ENCODE measurements at regions not wholly inside any gene's neighbourhood (a gene's known extent, or its start where the extent isn't known, plus 50 kb on each side); places are given as distances from the start of the nearest gene placed in this dataset.

- no peak for DNase-seq
- Mint-ChIP-seq H3K27ac (peak overlapping the region; percentile 82), H3K36me3 (ENCODE audit: low read depth) (peaks cover 27% of the 10 kb centered on the region), H3K27me3 (no peaks in the 10 kb centered on the region), H3K9me3 (no peaks in the 10 kb centered on the region), H3K4me3 (no peak overlapping the region), H3K4me1 (peaks cover 68% of the 10 kb centered on the region)
- ATAC-seq, result no peak
Measured at GRCh38 chr14:65335411-65335947, 77.1 kb upstream of the FUT8 start.

- Mint-ChIP-seq H3K27me3 (no peaks in the 10 kb centered on the region), H3K9me3 (no peaks in the 10 kb centered on the region), H3K27ac (peak overlapping the region; percentile 96), H3K4me1 (peaks cover 70% of the 10 kb centered on the region), H3K36me3 (ENCODE audit: low read depth) (peaks cover 29% of the 10 kb centered on the region), H3K4me3 (peak overlapping the region; percentile 85)
- peak; percentile 95 for ATAC-seq
- DNase-seq, result peak; percentile 59
Measured at GRCh38 chr14:65336191-65336591, 76.3 kb upstream of the FUT8 start.

GRCh38 chr14:65339866-65340265 lies 72.7 kb upstream of the FUT8 start:
- Mint-ChIP-seq H3K4me1 (peaks cover 47% of the 10 kb centered on the region), H3K4me3 (peak overlapping the region; percentile 85), H3K27ac (peak overlapping the region; percentile 6), H3K36me3 (ENCODE audit: low read depth) (peaks cover 33% of the 10 kb centered on the region), H3K9me3 (no peaks in the 10 kb centered on the region), H3K27me3 (no peaks in the 10 kb centered on the region)
- no peak for ATAC-seq
- DNase-seq, result no peak

GRCh38 chr14:65344011-65344410 lies 68.5 kb upstream of the FUT8 start:
- DNase-seq (no peak), ATAC-seq (no peak)
- Mint-ChIP-seq H3K9me3 (no peaks in the 10 kb centered on the region), H3K4me1 (peaks cover 35% of the 10 kb centered on the region), H3K36me3 (ENCODE audit: low read depth) (peaks cover 30% of the 10 kb centered on the region), H3K4me3 (no peak overlapping the region), H3K27ac (no peak overlapping the region), H3K27me3 (no peaks in the 10 kb centered on the region)

- H3K27me3 Mint-ChIP-seq, result no peaks in the 10 kb centered on the region
- peaks cover 27% of the 10 kb centered on the region for H3K4me1 Mint-ChIP-seq
- ATAC-seq (no peak), DNase-seq (no peak)
- H3K4me3 Mint-ChIP-seq, result no peak overlapping the region
- peaks cover 28% of the 10 kb centered on the region for H3K36me3 Mint-ChIP-seq (ENCODE audit: low read depth)
- H3K27ac Mint-ChIP-seq, result no peak overlapping the region
- no peaks in the 10 kb centered on the region for H3K9me3 Mint-ChIP-seq
Measured at GRCh38 chr14:65345266-65345665, 67.3 kb upstream of the FUT8 start.

- H3K36me3 Mint-ChIP-seq (ENCODE audit: low read depth), result peaks cover 24% of the 10 kb centered on the region
- peaks cover 22% of the 10 kb centered on the region for H3K4me1 Mint-ChIP-seq
- ATAC-seq (no peak), DNase-seq (no peak)
- no peaks in the 10 kb centered on the region for H3K27me3 Mint-ChIP-seq
- no peak overlapping the region for H3K27ac Mint-ChIP-seq
- H3K4me3 Mint-ChIP-seq, result no peak overlapping the region
- H3K9me3 Mint-ChIP-seq, result no peaks in the 10 kb centered on the region
Measured at GRCh38 chr14:65346474-65346873, 66.1 kb upstream of the FUT8 start.

GRCh38 chr14:65346895-65347294 lies 65.6 kb upstream of the FUT8 start:
- no peak for ATAC-seq

GRCh38 chr14:65348137-65348536 lies 64.4 kb upstream of the FUT8 start:
- ATAC-seq (peak; percentile 85), DNase-seq (no peak)
- peak overlapping the region; percentile 0 for H3K27ac Mint-ChIP-seq
- no peak overlapping the region for H3K4me3 Mint-ChIP-seq
- peaks cover 24% of the 10 kb centered on the region for H3K36me3 Mint-ChIP-seq (ENCODE audit: low read depth)
- H3K9me3 Mint-ChIP-seq, result no peaks in the 10 kb centered on the region
- peaks cover 30% of the 10 kb centered on the region for H3K4me1 Mint-ChIP-seq
- no peaks in the 10 kb centered on the region for H3K27me3 Mint-ChIP-seq

More at GRCh38 chr14:65346895-65347294, 65.6 kb upstream of the FUT8 start:
- Mint-ChIP-seq H3K36me3 (ENCODE audit: low read depth) (peaks cover 23% of the 10 kb centered on the region), H3K4me3 (no peak overlapping the region), H3K4me1 (peaks cover 24% of the 10 kb centered on the region), H3K27me3 (no peaks in the 10 kb centered on the region), H3K27ac (no peak overlapping the region), H3K9me3 (no peaks in the 10 kb centered on the region)
- DNase-seq, result no peak

- DNase-seq, result no peak
- H3K36me3 Mint-ChIP-seq (ENCODE audit: low read depth), result peaks cover 25% of the 10 kb centered on the region
- H3K4me1 Mint-ChIP-seq, result peaks cover 37% of the 10 kb centered on the region
- H3K27me3 Mint-ChIP-seq, result no peaks in the 10 kb centered on the region
- H3K4me3 Mint-ChIP-seq, result no peak overlapping the region
- H3K9me3 Mint-ChIP-seq, result no peaks in the 10 kb centered on the region
- H3K27ac Mint-ChIP-seq, result peak overlapping the region; percentile 3
- no peak for ATAC-seq
Measured at GRCh38 chr14:65349100-65349499, 63.4 kb upstream of the FUT8 start.

- H3K9me3 Mint-ChIP-seq, result no peaks in the 10 kb centered on the region
- H3K27me3 Mint-ChIP-seq, result no peaks in the 10 kb centered on the region
- no peak overlapping the region for H3K27ac Mint-ChIP-seq
- peaks cover 56% of the 10 kb centered on the region for H3K4me1 Mint-ChIP-seq
- no peak overlapping the region for H3K4me3 Mint-ChIP-seq
- H3K36me3 Mint-ChIP-seq (ENCODE audit: low read depth), result peaks cover 30% of the 10 kb centered on the region
- DNase-seq (no peak), ATAC-seq (no peak)
Measured at GRCh38 chr14:65351493-65352194, 60.9 kb upstream of the FUT8 start.

GRCh38 chr14:65352964-65353530 lies 59.5 kb upstream of the FUT8 start:
- Mint-ChIP-seq H3K27ac (no peak overlapping the region), H3K9me3 (no peaks in the 10 kb centered on the region), H3K36me3 (ENCODE audit: low read depth) (peaks cover 30% of the 10 kb centered on the region), H3K27me3 (no peaks in the 10 kb centered on the region), H3K4me1 (peaks cover 57% of the 10 kb centered on the region), H3K4me3 (no peak overlapping the region)
- DNase-seq (peak; percentile 20), ATAC-seq (peak; percentile 83)

- Mint-ChIP-seq H3K9me3 (no peaks in the 10 kb centered on the region), H3K36me3 (ENCODE audit: low read depth) (peaks cover 33% of the 10 kb centered on the region)
Measured at GRCh38 chr14:65354131-65354530, 58.4 kb upstream of the FUT8 start.

GRCh38 chr14:65354715-65355114 lies 57.8 kb upstream of the FUT8 start:
- ATAC-seq (no peak), DNase-seq (no peak)
- no peaks in the 10 kb centered on the region for H3K9me3 Mint-ChIP-seq
- peaks cover 39% of the 10 kb centered on the region for H3K36me3 Mint-ChIP-seq (ENCODE audit: low read depth)
- no peaks in the 10 kb centered on the region for H3K27me3 Mint-ChIP-seq
- H3K4me1 Mint-ChIP-seq, result peaks cover 59% of the 10 kb centered on the region
- H3K4me3 Mint-ChIP-seq, result no peak overlapping the region
- no peak overlapping the region for H3K27ac Mint-ChIP-seq

More at GRCh38 chr14:65354131-65354530, 58.4 kb upstream of the FUT8 start:
- ATAC-seq, result no peak
- DNase-seq, result no peak
- Mint-ChIP-seq H3K27ac (no peak overlapping the region), H3K4me3 (no peak overlapping the region), H3K4me1 (peaks cover 53% of the 10 kb centered on the region), H3K27me3 (no peaks in the 10 kb centered on the region)

- peak; percentile 47 for ATAC-seq
- peaks cover 38% of the 10 kb centered on the region for H3K36me3 Mint-ChIP-seq (ENCODE audit: low read depth)
- H3K4me1 Mint-ChIP-seq, result peaks cover 72% of the 10 kb centered on the region
Measured at GRCh38 chr14:65356327-65356836, 56.1 kb upstream of the FUT8 start.

GRCh38 chr14:65357113-65357512 lies 55.4 kb upstream of the FUT8 start:
- H3K36me3 Mint-ChIP-seq (ENCODE audit: low read depth), result peaks cover 43% of the 10 kb centered on the region
- DNase-seq (no peak), ATAC-seq (no peak)
- H3K9me3 Mint-ChIP-seq, result no peaks in the 10 kb centered on the region
- no peak overlapping the region for H3K4me3 Mint-ChIP-seq
- peak overlapping the region; percentile 72 for H3K27ac Mint-ChIP-seq
- H3K27me3 Mint-ChIP-seq, result no peaks in the 10 kb centered on the region
- peaks cover 70% of the 10 kb centered on the region for H3K4me1 Mint-ChIP-seq

More at GRCh38 chr14:65356327-65356836, 56.1 kb upstream of the FUT8 start:
- Mint-ChIP-seq H3K27ac (peak overlapping the region; percentile 72), H3K4me3 (no peak overlapping the region), H3K9me3 (no peaks in the 10 kb centered on the region), H3K27me3 (no peaks in the 10 kb centered on the region)
- peak; percentile 34 for DNase-seq

All from activated naive CD8-positive, alpha-beta T cell treated with anti-CD3 and anti-CD28 coated beads, Interleukin-2, amount 50 U/mL, for 24 hours (primary cell).